B cell (primary cell): ENCODE measurements at regions not wholly inside any gene's neighbourhood (a gene's known extent, or its start where the extent isn't known, plus 50 kb on each side); places are given as distances from the start of the nearest gene placed in this dataset.

Experiments
- ATAC-seq: fragments of 200-7000 bp; cut with Tn5 transposase; one replicate; pipeline ENCODE4 v1.10.0; 2021; ENCODE audit warnings: low read depth, mild to moderate bottlenecking, moderate number of reproducible peaks, moderate library complexity
- CTCF ChIA-PET: fragments of 350-600 bp; sonication (Branson Sonifier 250); formaldehyde crosslinking; loops from one replicate; lab custom pipeline; 2021; ENCODE audit warnings: antibody characterized with exemption, inconsistent platforms; lab: Charles Lee
- POLR2A ChIA-PET: fragments of 350-600 bp; sonication (Branson Sonifier 250); formaldehyde crosslinking; loops from one replicate; lab custom pipeline; 2021; ENCODE audit warnings: antibody characterized with exemption; lab: Charles Lee
- DNase-seq: peaks from one replicate; pipeline ENCODE4 v3.0.0; 2013
- H2AFZ ChIP-seq: 2 replicates; pipeline ENCODE4 v1.6.1; 2012; ENCODE audit warnings: mild to moderate bottlenecking, low read depth, low read length; ENCODE audit not compliant: insufficient read depth, poor library complexity, severe bottlenecking
- H3K27ac ChIP-seq, 2 donors: 1 replicate in 1 of 2; 2 replicates in 1 of 2; pipeline ENCODE4 v1.5.1; 2012 to 2013; ENCODE audit warnings: low read length in 2 of 2, mild to moderate bottlenecking in 2 of 2, moderate library complexity in 1 of 2
- H3K27me3 ChIP-seq, 4 experiments: fragments of 200-600 bp in 1 of 4; sonication (generic) in 1 of 4; replicated peaks in 1 of 4; 1 replicate in 2 of 4; 2 replicates in 2 of 4; pipeline versions ENCODE4 v1.6.1 to v1.7.0; 2013 to 2016; ENCODE audit warnings: low read length in 3 of 4, mild to moderate bottlenecking in 2 of 4, mixed read lengths in 1 of 4, moderate library complexity in 1 of 4; ENCODE audit not compliant: insufficient read depth in 4 of 4, control insufficient read depth in 3 of 4; ENCODE audit errors: control extremely low read depth in 1 of 4
- H3K36me3 ChIP-seq, 2 experiments: replicated peaks in 1 of 2; 1 replicate in 1 of 2; 2 replicates in 1 of 2; pipeline versions ENCODE4 v1.6.1 to v1.7.1; 2013; ENCODE audit warnings: low read length in 1 of 2; ENCODE audit not compliant: insufficient read depth in 2 of 2, control insufficient read depth in 1 of 2; ENCODE audit errors: control extremely low read depth in 1 of 2, extremely low read depth in 1 of 2
- H3K4me1 ChIP-seq, 2 donors: fragments of 200-600 bp in 1 of 2; sonication (generic) in 1 of 2; 1 replicate in 1 of 2; 2 replicates in 1 of 2; pipeline versions ENCODE4 v1.5.1 to v1.6.1; 2013 to 2017; ENCODE audit warnings: low read length in 2 of 2; ENCODE audit not compliant: control insufficient read depth in 2 of 2, insufficient read depth in 2 of 2
- H3K4me2 ChIP-seq: replicated peaks from 2 replicates; pipeline ENCODE3; 2012; ENCODE audit warnings: mild to moderate bottlenecking, low read depth, low read length; ENCODE audit not compliant: poor library complexity, severe bottlenecking
- H3K4me3 ChIP-seq, 5 experiments: fragments of 200-600 bp in 1 of 5; sonication (generic) in 1 of 5; 1 replicate in 3 of 5; 2 replicates in 2 of 5; pipeline versions ENCODE4 v1.5.1 to v1.7.0; 2011 to 2016; ENCODE audit warnings: low read length in 4 of 5, mild to moderate bottlenecking in 4 of 5, low read depth in 2 of 5, control low read depth in 1 of 5, moderate library complexity in 1 of 5; ENCODE audit not compliant: insufficient read depth in 1 of 5; ENCODE audit errors: control extremely low read depth in 1 of 5, extremely low read depth in 1 of 5
- H3K79me2 ChIP-seq: fragments of 200-600 bp; sonication (generic); one replicate; pipeline ENCODE4 v1.6.0; 2016; ENCODE audit warnings: low read length; ENCODE audit not compliant: control insufficient read depth, insufficient read depth
- H3K9ac ChIP-seq: fragments of 200-600 bp; sonication (generic); 2 replicates; pipeline ENCODE4 v1.6.1; 2017; ENCODE audit warnings: mild to moderate bottlenecking, low read length, moderate library complexity
- H3K9me3 ChIP-seq, 3 donors: one replicate each; pipeline versions ENCODE4 v1.6.1 to v1.7.1; 2013; ENCODE audit warnings: low read length in 2 of 3; ENCODE audit not compliant: control insufficient read depth in 2 of 3, insufficient read depth in 1 of 3; ENCODE audit errors: control extremely low read depth in 1 of 3
- H4K20me1 ChIP-seq: 2 replicates; pipeline ENCODE4 v1.6.0; 2012; ENCODE audit warnings: mild to moderate bottlenecking, low read length; ENCODE audit not compliant: insufficient read depth, control insufficient read depth, poor library complexity, severe bottlenecking
- H3K27ac Mint-ChIP-seq: one replicate; pipeline ENCODE4 v1.8.0; 2021; ENCODE audit warnings: mixed read lengths
- H3K27me3 Mint-ChIP-seq: one replicate; pipeline ENCODE4 v1.8.0; 2021; ENCODE audit warnings: mixed read lengths
- H3K4me1 Mint-ChIP-seq: one replicate; pipeline ENCODE4 v1.8.0; 2021; ENCODE audit warnings: mixed read lengths
- H3K4me3 Mint-ChIP-seq: one replicate; pipeline ENCODE4 v1.8.0; 2021; ENCODE audit warnings: mixed read lengths
- H3K9me3 Mint-ChIP-seq: one replicate; pipeline ENCODE4 v1.8.0; 2022; ENCODE audit warnings: mixed read lengths; ENCODE audit not compliant: insufficient read depth
- CTCF ChIP-seq: fragments of 200-600 bp; IDR thresholded peaks from one replicate; pipeline ENCODE4 v1.8.0; 2022; ENCODE audit warnings: antibody characterized with exemption, mild to moderate bottlenecking
- EZH2 ChIP-seq: IDR thresholded peaks from 2 replicates; pipeline ENCODE4 v1.6.1; 2012; ENCODE audit warnings: borderline replicate concordance, low read depth, mild to moderate bottlenecking, moderate library complexity, low read length; ENCODE audit not compliant: insufficient read depth, poor library complexity, severe bottlenecking
- WGBS: methylation state at CpG from one replicate; pipeline ENCODE4 v1.1.5; 2013; ENCODE audit warnings: missing lambda C conversion rate; ENCODE audit not compliant: insufficient coverage; 5-methylcytosine and 5-hydroxymethylcytosine counted together
- intact Hi-C: fragments of 100-400 bp; cut with micrococcal nuclease; formaldehyde crosslinking; loops from one replicate; pipeline ENCODE4 v1.10.0; 2022

GRCh38 chr17:77749321-77749751, 209.2 kb upstream of the TNRC6C start:
- no peaks in the 10 kb centered on the region for H3K4me1 Mint-ChIP-seq
- peaks cover 3% of the 10 kb centered on the region for H3K9me3 Mint-ChIP-seq
- H3K4me3 Mint-ChIP-seq = no peak overlapping the region
- CTCF ChIA-PET = interaction anchor here (0.7 kb wide), 1 partner anchor 376 kb away, joined by 3 read pairs; no protein-coding TSS in a partner anchor
- ATAC-seq = no peak
- Histone ChIP-seq H3K36me3 (no peaks in the 10 kb centered on the region), H3K4me3 (no peak overlapping the region), H3K4me1 (no peaks in the 10 kb centered on the region), H3K27me3 (peaks cover 0 to 14% (median 0%) of the 10 kb centered on the region in 4 experiments), H3K79me2 (no peaks in the 10 kb centered on the region), H3K9me3 (peaks cover 0 to 11% (median 0%) of the 10 kb centered on the region in 3 donors), H3K4me2 (no peak overlapping the region), H4K20me1 (no peaks in the 10 kb centered on the region), H3K27ac (no peak overlapping the region), H3K9ac (no peak overlapping the region), H2AFZ (no peak overlapping the region)
- H3K27me3 Mint-ChIP-seq = peaks cover 31% of the 10 kb centered on the region
- TF ChIP-seq EZH2 (no peak), CTCF (no peak)
- no peak overlapping the region for H3K27ac Mint-ChIP-seq
- intact Hi-C loops = no loop called here
- no peak for DNase-seq
- POLR2A ChIA-PET = no interaction called here
- WGBS = 87% methylated on average over 5 of the region's 6 CpGs

GRCh38 chr17:77749989-77750388, 208.5 kb upstream of the TNRC6C start:
- Histone ChIP-seq H3K27me3 (peaks cover 0 to 14% (median 0%) of the 10 kb centered on the region in 4 experiments), H3K4me3 (no peak overlapping the region), H4K20me1 (no peaks in the 10 kb centered on the region), H3K9me3 (peaks cover 0 to 6% (median 0%) of the 10 kb centered on the region in 3 donors), H3K27ac (no peak overlapping the region), H2AFZ (no peak overlapping the region), H3K79me2 (no peaks in the 10 kb centered on the region), H3K4me2 (no peak overlapping the region), H3K4me1 (no peaks in the 10 kb centered on the region), H3K9ac (no peak overlapping the region), H3K36me3 (no peaks in the 10 kb centered on the region)
- H3K9me3 Mint-ChIP-seq = peaks cover 2% of the 10 kb centered on the region
- ChIA-PET POLR2A (no interaction called here), CTCF (interaction anchor here (0.6 kb wide), 1 partner anchor 349 kb away, joined by 3 read pairs; no protein-coding TSS in a partner anchor)
- peaks cover 31% of the 10 kb centered on the region for H3K27me3 Mint-ChIP-seq
- DNase-seq = no peak
- no peak for ATAC-seq
- no peak overlapping the region for H3K4me3 Mint-ChIP-seq
- H3K27ac Mint-ChIP-seq = no peak overlapping the region
- 80% methylated on average over 6 of the region's 7 CpGs for WGBS
- TF ChIP-seq CTCF (no peak), EZH2 (no peak)
- H3K4me1 Mint-ChIP-seq = no peaks in the 10 kb centered on the region
- intact Hi-C loops = no loop called here
